Uterus (tissue), 2 donors: ENCODE measurements at regions not wholly inside any gene's neighbourhood (a gene's known extent, or its start where the extent isn't known, plus 50 kb on each side); places are given as distances from the start of the nearest gene placed in this dataset.

Source experiments
- POLR2A ChIP-seq, 2 donors: fragments of 450-650 bp; IDR thresholded peaks; one replicate each; pipeline ENCODE4 v1.6.1; 2016; ENCODE audit warnings: antibody characterized with exemption in 2 of 2, mild to moderate bottlenecking in 1 of 2, moderate library complexity in 1 of 2
- TF ChIP-seq, protein P1 (sequence below), 4 experiments: fragments of 200-600 bp in 2 of 4; fragments of 450-650 bp in 2 of 4; sonication (generic) in 2 of 4; IDR thresholded peaks; one replicate each; pipeline ENCODE4 v1.5.1; 2016 to 2019; ENCODE audit warnings: antibody characterized with exemption in 4 of 4, mild to moderate bottlenecking in 2 of 4, moderate library complexity in 1 of 4

DNA sequence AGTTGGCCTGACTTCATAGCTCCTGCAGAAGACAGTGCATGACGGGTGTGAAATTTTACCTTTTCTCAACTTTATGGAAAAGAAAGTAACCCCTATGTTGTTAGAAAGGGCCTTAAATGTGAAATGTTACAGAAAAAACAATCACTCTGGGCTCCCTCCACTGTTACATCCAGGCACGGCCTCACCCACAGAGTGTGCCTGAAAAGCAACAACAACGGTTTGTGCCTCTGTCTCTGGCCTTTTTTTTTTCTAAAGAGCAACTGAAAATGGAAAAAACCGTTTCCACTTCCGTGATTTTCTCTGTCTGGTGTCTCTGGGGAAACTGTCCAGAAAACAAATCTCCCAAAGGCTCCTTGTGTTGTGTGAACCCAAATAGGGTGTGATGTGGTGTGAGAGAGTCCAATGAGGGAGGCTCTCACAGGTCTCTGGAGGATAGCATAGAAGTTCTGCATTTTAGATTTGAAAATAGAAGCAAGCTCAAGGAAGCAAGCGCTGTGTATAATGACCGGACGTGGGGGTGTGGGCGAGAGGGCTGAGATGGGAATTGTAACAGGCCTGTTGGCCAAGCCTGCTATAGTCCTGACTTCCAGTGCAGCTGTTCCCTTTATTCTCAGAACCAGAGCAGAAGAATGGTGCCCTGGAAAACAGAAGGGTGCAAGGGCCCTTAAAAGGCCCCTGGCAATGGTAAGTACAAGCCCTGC, 221.8 kb upstream of the TUT7 start:
- TF ChIP-seq, protein P1, sequence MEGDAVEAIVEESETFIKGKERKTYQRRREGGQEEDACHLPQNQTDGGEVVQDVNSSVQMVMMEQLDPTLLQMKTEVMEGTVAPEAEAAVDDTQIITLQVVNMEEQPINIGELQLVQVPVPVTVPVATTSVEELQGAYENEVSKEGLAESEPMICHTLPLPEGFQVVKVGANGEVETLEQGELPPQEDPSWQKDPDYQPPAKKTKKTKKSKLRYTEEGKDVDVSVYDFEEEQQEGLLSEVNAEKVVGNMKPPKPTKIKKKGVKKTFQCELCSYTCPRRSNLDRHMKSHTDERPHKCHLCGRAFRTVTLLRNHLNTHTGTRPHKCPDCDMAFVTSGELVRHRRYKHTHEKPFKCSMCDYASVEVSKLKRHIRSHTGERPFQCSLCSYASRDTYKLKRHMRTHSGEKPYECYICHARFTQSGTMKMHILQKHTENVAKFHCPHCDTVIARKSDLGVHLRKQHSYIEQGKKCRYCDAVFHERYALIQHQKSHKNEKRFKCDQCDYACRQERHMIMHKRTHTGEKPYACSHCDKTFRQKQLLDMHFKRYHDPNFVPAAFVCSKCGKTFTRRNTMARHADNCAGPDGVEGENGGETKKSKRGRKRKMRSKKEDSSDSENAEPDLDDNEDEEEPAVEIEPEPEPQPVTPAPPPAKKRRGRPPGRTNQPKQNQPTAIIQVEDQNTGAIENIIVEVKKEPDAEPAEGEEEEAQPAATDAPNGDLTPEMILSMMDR (IDR thresholded peaks at IDR 0.05): no peak
- TF ChIP-seq POLR2A (IDR thresholded peaks at IDR 0.05): no peak
